Caki2 (cell line): ENCODE measurements at regions not wholly inside any gene's neighbourhood (a gene's known extent, or its start where the extent isn't known, plus 50 kb on each side); places are given as distances from the start of the nearest gene placed in this dataset.

Experiments
- DNase-seq: peaks from one replicate; pipeline ENCODE4 v3.0.0-alpha.2; 2015; ENCODE audit warnings: low read depth
- in situ Hi-C: cut with HindIII; loops from 2 replicates; pipeline ENCODE4 v1.10.0; 2016; ENCODE audit warnings: low sequenced_read_pairs, low pct_unique_long_range_greater_than_20kb, mixed read lengths

DNA sequence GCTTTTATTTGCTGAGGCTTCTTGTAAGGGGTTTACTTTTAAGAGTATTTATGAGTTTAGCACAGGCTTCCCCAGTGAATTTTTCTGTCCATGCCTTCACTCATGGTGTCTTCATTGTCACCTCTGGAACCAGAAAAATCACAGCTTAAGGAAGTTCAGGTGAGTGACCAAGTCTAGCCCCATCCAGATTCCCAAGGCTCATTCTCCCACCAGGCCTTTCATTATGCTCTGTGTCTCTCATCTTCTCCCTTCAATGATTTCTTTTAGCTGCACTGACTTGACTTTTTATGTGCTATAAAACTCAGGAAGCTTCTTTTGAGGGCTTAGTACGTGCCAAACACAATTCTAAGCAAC is 64.9 kb upstream of the NEDD9 start:
- in situ Hi-C loops, result no loop called here
- DNase-seq, result no peak

DNA sequence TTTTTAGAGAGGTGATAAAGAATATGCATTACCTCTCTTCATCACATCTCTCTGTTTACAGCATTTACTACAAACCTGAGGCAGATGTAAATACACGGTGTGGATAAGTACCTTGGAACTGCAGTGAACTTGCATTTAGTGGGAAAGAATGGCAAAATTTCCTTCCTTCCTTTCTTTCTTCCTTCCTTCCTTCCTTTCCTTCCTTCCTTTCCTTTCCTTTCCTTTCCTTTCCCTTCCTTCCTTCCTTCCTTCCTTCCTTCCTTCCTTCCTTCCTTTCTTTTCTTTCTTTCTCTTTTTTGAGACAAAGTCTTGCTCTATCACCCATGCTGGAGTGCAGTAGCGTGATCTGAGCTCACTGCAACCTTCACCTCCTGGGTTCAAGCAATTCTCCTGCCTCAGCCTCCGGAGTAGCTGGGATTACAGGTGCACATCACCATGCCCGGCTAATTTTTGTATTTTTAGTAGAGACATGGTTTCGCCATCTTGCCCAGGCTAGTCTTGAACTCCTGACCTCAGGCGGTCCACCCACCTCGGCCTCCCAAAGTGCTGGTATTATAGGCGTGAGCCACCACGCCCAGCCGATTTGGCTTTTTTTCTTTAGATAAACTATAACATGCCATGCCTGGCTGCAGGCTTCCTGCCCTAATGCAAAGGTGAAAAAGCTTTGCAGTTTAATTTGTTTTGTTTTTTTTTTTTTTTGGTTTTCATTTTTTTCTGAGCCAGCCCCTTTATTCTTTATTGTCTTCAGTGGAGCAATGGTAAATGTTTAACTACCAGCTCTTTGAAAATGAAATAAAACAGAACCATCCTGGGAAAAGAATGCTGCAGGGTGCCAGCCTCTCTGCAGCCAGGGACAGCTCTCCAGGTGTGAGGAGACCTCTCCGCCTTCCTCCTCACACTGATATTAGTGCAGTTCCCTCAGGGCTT is 64.2 kb upstream of the NEDD9 start:
- DNase-seq, result peak; percentile 60
- in situ Hi-C loops, result no loop called here

DNA sequence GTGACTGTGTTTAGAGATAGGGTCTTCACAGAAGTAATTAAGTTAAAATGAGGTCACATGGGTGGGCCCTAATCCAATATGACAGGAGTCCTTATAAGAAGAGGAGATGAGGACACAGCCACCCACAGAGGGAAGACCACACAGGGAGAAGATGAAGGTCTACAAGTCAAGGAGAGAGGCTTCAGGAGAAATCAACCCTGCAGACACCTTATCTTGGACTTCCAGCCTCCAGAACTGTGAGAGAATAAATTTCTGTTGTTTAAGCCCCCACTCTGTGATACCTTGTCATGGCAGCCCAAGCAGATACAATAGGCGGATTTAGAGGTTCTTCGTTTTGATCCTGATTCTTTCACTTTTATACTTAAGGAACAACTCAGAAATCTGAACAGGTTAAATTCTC is 63.5 kb upstream of the NEDD9 start:
- in situ Hi-C loops, result no loop called here
- no peak for DNase-seq

- DNase-seq, result no peak
Measured at GRCh38 chr6:11294228-11294627, 61.8 kb upstream of the NEDD9 start.

DNA sequence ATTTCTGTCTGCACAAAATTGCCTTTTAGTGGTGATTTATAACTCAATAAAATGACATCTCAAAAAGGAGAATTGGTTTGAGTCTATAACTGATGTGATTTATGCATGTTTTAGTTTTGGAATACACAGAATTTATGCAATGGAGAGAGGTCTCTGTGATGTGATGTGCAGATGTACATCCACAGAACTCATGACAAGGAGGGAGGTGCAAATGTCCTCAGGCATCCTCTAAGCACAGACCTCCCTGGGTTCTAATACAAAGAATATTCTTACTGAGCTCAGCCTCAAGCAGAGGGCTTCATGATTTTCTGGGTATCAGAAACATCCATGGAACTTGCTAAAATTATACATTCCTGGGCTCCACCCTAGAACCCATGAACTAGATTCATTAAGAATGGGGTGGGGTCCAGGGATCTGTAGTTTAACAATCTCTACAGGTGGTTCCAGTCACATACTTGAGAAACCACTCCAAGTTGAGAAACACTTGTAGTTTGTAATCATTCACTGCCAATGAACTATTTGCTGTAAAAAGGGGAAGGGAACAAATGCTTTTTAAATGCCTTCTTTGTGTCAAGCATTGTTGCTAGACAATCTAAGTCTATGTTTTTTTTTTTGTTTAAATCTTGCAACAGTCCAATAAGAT is 60.2 kb upstream of the NEDD9 start:
- DNase-seq, result no peak
- in situ Hi-C loops, result no loop called here

More at GRCh38 chr6:11294228-11294627, 61.8 kb upstream of the NEDD9 start:
- in situ Hi-C loops, result no loop called here

GRCh38 chr6:11292091-11292490 is 59.6 kb upstream of the NEDD9 start:
- in situ Hi-C loops, result no loop called here
- no peak for DNase-seq

- in situ Hi-C loops, result no loop called here
- no peak for DNase-seq
Measured at GRCh38 chr6:11291582-11291981, 59.1 kb upstream of the NEDD9 start.

DNA sequence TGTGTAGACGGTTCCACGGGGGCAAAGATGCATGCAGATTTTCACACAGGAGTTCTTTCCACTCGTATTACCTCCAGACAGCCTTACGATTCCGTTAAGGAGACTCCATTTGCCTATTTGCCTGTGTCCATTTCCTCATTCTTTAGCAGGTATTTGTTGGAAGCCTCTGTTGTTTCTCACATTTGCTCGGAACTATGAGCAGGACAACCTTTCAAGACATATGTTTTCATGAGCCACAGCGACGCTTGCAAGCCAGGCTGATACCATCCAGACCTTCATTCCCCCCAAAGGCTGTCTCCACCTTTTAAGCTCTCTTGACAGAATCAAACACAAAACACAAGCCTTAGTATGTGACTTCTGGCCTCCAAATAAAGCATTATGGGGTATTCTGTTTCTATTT is 57.6 kb upstream of the NEDD9 start:
- in situ Hi-C loops, result no loop called here
- DNase-seq, result no peak

GRCh38 chr6:11288065-11288464 is 55.6 kb upstream of the NEDD9 start:
- in situ Hi-C loops, result no loop called here

DNA sequence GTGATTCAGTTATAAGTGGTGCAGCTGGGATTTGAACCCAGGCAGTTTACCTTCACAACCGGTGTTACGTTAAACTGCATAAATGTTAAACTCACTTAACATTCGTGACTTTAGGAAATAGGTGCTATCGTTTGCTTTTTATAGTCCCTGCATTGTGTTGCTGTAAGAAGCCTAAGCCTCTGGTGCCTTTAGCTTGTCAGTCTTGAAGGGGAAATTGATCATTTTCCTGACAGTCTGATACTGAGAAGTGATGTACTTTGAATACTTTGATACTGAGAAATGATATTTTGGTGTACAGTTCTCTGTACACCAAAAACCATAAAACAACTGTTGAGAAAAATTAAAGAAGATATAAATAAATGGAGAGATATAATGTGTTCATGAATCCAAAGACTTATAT is 52.5 kb upstream of the NEDD9 start:
- DNase-seq, result no peak
- in situ Hi-C loops, result no loop called here

More at GRCh38 chr6:11288065-11288464, 55.6 kb upstream of the NEDD9 start:
- no peak for DNase-seq

GRCh38 chr6:11283629-11284028 is 51.2 kb upstream of the NEDD9 start:
- DNase-seq, result no peak
- in situ Hi-C loops, result no loop called here

DNA sequence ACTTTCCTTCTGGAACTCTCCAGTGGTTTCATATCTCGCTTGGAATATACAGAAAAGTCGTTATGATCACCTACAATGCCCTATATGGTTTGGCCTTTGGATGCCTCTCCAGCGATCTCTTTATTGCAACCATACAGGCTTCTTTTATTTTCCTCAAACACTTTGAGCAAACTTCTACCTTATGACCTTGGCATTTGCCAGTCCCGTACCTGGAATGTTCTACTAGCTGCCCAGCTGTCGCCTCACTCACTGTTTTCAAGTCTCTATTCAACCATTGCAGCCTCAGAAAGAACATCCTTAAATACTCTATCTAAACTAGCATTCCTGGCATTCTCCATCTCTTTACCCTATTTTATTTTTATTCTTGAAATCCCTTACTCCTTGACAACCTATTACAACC is 50.4 kb upstream of the NEDD9 start:
- in situ Hi-C loops, result no loop called here

More for the DNA sequence above, 50.4 kb upstream of the NEDD9 start:
- DNase-seq, result no peak
